NCI-H2107 (cell line): ENCODE measurements at regions not wholly inside any gene's neighbourhood (a gene's known extent, or its start where the extent isn't known, plus 50 kb on each side); places are given as distances from the start of the nearest gene placed in this dataset.

ENCODE experiments used
- DNase-seq: peaks from one replicate; lab custom pipeline; 2025; lab: John Stamatoyannopoulos, UW

- DNase-seq, result no peak
Observed at GRCh38 chr21:41671212-41671762, 95.6 kb downstream of the RIPK4 start.

GRCh38 chr21:41670056-41670805 lies 96.6 kb downstream of the RIPK4 start:
- DNase-seq, result no peak

GRCh38 chr21:41669533-41669830 lies 97.4 kb downstream of the RIPK4 start:
- no peak for DNase-seq

DNA sequence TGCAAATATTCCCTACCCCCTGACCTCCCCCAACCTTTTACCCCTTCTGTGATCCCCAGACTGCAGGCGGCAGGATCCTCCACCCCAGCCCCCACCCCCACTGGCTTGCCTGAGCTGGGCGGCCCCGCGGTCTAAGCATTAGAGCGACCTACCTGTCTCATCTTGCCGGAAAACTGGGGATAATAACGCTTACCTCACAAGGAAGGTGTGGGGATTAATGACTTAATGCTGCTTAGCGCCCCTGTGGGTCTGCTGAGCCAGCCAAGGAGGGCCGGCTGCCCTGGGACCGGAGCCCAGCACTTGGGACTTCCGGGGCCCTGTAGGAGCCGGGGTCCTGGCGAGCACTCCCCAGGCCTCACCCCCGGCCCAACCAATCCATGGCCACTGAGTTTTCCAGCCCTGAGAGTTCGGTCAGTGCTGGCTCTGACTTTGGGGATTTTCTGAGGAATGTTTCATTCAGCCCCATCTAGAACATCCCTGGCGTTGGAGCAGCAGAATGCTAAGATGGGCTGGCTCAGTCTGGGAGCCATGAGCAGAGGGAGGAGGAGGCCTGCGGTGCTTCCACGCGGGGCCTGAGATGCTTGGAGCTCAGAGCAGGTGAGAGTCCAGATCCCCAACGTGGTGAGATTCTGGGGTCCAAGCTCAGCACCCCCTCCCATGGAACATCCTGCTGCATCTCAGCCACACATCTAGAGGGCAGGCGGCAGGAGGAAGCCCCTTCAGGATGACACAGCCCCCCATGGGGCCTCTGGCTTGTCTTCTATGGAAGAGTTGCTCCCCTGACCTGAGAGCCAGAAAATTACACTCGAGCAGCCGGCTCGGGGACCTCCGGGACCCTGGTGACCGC lies 97.9 kb downstream of the RIPK4 start:
- no peak for DNase-seq

DNA sequence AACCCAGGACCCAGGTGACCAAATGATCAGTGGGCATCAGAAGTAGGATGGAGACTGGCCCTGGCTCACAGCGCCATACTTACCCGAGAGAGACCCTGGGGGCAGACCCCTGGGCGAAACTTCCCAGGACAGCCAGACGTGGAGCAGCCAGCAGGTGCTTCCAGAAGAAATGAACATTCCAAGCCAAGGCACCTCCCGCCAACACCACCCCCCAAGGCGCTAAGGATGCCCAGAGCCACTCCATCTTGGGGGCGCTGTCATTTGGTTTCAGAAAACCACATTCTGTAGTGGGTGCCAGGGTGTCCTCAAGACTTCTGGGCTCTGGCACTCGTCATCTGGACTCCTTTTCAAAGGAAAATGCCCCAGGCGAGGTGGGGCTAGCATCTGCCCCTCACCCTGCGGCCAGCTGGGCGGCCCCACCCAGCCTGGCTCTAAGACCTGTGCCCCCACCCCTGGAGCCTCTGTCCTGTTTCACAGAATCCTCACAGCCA lies 98.8 kb downstream of the RIPK4 start:
- DNase-seq, result no peak

DNA sequence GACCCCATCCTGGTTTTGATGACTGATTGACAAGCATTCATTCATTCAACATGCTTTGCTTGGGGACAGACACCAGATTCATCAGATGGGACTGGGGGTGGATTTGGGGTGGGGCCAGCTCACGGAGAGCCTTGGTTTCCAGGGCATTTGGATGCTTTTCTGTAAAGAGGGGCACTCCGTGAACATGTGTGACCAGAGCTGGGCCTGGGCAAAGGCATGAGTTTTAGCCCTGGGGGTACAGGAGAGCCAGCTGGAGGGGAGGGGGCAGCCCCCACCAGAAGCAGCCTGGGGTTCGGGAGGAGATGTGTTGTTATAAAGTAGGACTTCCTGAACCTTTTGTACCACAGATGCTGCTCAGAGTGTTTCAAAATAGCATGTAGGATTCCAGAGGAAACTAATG lies 99.7 kb downstream of the RIPK4 start:
- no peak for DNase-seq

DNA sequence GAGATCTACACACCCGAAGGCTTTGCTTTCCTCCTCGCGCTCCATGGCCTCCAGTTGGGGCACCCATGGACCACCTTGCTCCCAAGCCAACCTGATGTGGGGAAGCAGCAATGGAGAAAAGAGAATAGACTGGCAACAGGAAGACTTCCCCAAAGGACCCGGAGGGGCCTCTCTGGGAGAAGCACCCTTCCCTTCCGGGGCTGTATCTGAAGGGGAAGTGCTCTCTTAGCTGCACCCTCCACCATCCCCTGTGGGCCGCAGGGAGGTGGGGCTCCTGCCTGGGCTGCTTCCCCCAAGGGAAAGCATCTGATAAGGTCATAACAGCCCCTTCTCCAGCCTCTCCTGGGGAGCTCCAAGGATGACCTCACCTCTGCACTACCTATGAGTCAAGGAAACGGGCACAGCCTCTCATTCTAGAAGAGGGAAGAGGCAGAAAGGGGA lies 100.2 kb downstream of the RIPK4 start:
- no peak for DNase-seq

- DNase-seq, result no peak
Observed at GRCh38 chr21:41665766-41666595, 100.9 kb downstream of the RIPK4 start.

- no peak for DNase-seq
Observed at GRCh38 chr21:41664881-41665765, 101.7 kb downstream of the RIPK4 start.

GRCh38 chr21:41663805-41664788 lies 102.8 kb downstream of the RIPK4 start:
- DNase-seq, result no peak

GRCh38 chr21:41662761-41663160 lies 104.1 kb downstream of the RIPK4 start:
- DNase-seq, result no peak

DNA sequence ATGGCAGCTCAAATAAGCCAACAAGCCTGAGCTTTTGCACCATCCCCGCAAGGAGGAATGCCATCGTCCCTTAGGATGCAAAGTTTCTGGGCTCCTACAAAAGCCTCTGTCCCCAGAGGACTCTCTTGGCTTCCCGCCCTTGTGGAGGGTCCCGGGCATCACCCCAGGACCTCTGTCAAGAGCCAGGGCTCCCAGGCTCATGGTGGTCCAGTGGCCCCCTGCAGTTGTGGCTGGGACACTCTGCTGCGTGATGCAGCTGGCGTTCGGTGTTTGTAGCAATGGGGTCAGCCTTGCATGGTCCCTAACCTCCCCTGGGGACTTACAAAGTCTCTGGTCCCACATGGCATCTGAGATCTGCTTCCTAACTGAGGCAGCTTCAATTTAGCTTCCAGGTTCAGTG lies 104.7 kb downstream of the RIPK4 start:
- DNase-seq, result no peak

DNA sequence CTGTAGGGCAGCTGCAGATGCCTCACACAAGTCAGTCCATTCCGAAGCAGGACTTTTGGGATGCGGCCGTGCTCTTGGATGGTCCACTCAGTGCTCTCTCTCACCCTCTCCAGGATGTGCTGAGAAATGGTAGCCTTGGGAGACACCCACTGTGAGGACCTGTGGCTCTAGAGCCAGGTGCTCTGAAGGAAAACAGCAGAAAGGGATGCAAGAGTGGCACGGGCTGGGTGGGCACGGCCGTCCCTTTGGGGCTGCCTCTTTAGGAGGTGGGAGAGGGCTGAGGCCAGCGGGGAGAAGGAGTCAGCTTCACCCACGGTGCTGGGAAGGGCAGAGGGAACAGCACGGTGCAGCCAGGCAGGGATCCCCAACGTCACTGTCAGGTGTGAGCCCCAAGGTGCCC lies 106.1 kb downstream of the RIPK4 start:
- DNase-seq, result no peak

DNA sequence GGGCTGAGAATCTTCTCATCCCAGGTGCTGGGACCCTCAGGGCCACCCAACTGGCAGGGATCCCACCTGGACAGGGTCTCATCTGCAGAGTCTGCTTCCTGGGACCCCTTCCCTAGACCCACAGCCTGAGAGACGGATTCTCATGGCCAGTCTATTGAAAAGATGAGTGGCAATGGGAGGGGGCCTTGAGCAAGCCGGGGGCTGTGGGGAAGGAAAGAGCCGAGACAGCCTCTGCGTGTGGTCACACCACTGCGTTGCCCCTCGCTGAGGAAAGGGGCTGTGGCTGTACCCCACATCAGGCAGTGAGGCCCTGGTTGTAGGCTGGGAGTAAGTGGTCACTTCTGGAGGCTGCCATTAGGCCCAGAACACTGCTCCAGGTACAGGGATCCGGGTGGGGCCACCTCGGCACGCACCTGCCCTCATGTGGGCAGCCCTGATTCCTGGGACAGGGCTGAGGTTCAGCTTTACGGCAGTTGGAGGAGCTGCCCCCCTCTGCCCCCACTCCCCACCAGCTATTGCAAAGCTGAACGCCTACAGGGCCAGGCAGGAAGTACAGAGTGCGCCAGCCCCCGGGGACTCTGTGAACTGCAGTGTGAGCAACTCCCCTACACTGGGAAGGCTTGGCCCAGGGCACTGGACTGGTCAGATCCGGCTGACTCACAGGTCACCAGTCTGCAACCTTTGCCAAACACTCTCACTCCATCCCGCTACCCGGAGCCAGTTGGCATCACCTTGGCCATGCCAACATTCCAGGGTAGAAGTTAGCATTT lies 106.9 kb downstream of the RIPK4 start:
- DNase-seq, result no peak

- no peak for DNase-seq
Observed at GRCh38 chr21:41656946-41657525, 109.8 kb downstream of the RIPK4 start.

GRCh38 chr21:41655259-41655658 lies 111.6 kb downstream of the RIPK4 start:
- no peak for DNase-seq

GRCh38 chr21:41653954-41654491 lies 112.8 kb downstream of the RIPK4 start:
- DNase-seq, result no peak

DNA sequence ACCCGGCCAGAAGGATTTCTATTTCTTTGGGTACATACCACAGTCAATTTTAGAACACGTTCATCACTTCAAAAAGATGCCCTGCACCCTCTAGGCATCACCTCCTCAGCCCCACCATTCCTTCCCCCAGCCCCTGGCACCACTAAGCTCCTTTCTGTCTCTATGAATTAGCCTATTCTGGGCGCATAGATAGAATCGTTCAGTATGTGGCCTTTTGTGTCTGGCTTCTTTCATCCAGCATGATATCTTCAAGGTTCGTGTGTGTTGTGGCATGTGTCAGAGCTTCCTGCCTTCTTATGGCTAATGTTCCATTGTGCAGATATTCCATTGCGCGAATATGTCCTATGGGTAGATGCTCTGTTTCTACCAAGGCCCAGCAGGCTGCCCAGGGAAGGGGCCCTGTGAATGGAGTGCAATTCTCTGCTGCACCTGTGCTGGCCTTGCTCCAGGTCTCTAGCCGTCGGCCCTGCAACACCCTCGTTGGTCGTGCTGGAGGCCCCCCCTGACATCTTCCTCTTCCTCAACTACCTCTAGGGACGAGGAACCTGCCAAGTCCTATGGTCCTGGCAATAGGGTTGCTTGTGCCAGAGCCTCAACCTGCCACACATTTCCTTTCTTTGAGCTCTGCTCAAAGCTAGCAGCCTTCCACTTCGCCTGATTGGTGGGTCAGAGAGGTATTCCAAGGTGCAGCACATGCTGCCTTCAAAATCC lies 113.5 kb downstream of the RIPK4 start:
- DNase-seq, result no peak
